Osteocyte (in vitro differentiated cells): ENCODE measurements at regions not wholly inside any gene's neighbourhood (a gene's known extent, or its start where the extent isn't known, plus 50 kb on each side); places are given as distances from the start of the nearest gene placed in this dataset.

Experiments
- DNase-seq: peaks from one replicate; pipeline ENCODE4 v3.0.0; 2021; ENCODE audit warnings: mixed read lengths; ENCODE audit not compliant: unreplicated experiment; ENCODE audit errors: extremely low spot score
- H3K27ac Mint-ChIP-seq: one replicate; pipeline ENCODE4 v1.8.0; 2021; ENCODE audit warnings: mild to moderate bottlenecking, mixed read lengths; ENCODE audit not compliant: unreplicated experiment
- H3K27me3 Mint-ChIP-seq: one replicate; pipeline ENCODE4 v1.8.0; 2021; ENCODE audit warnings: mixed read lengths; ENCODE audit not compliant: unreplicated experiment
- H3K36me3 Mint-ChIP-seq: one replicate; pipeline ENCODE4 v1.8.0; 2021; ENCODE audit warnings: mixed read lengths; ENCODE audit not compliant: unreplicated experiment
- H3K4me1 Mint-ChIP-seq: one replicate; pipeline ENCODE4 v1.8.0; 2021; ENCODE audit warnings: mixed read lengths; ENCODE audit not compliant: unreplicated experiment
- H3K4me3 Mint-ChIP-seq: one replicate; pipeline ENCODE4 v1.8.0; 2021; ENCODE audit warnings: mild to moderate bottlenecking, moderate library complexity, mixed read lengths; ENCODE audit not compliant: unreplicated experiment
- H3K9me3 Mint-ChIP-seq: one replicate; pipeline ENCODE4 v1.8.0; 2021; ENCODE audit warnings: mixed read lengths; ENCODE audit not compliant: unreplicated experiment
- TF ChIP-seq, protein P1 (sequence below): fragments of 200-600 bp; sonication (generic); IDR thresholded peaks from 2 replicates; pipeline ENCODE4 v1.5.0; 2021; ENCODE audit warnings: antibody characterized with exemption, mild to moderate bottlenecking, moderate library complexity

DNA sequence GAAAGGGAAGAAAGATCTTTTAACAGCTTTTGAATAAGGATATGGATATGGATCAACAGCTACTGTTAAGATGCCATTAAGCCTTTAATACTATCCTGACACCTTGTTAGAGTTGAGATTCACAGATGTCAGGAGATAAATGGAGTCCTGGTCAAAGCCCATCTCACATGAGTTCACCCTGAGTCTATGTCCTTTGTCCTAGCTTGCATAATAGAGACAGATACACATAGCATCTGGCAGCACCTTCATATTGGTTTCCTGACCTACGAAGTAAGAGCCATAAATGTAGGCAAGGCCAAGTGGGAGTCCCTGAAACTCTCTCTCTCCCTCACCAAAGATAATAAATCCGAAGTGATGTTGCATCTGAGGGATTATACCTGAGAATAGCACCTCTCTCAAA, 79.1 kb upstream of the F13A1 start:
- DNase-seq, result no peak
- Mint-ChIP-seq H3K27ac (no peak overlapping the region), H3K36me3 (no peaks in the 10 kb centered on the region), H3K27me3 (peaks cover 13% of the 10 kb centered on the region), H3K4me3 (no peak overlapping the region), H3K4me1 (no peaks in the 10 kb centered on the region), H3K9me3 (no peaks in the 10 kb centered on the region)
- TF ChIP-seq, protein P1, sequence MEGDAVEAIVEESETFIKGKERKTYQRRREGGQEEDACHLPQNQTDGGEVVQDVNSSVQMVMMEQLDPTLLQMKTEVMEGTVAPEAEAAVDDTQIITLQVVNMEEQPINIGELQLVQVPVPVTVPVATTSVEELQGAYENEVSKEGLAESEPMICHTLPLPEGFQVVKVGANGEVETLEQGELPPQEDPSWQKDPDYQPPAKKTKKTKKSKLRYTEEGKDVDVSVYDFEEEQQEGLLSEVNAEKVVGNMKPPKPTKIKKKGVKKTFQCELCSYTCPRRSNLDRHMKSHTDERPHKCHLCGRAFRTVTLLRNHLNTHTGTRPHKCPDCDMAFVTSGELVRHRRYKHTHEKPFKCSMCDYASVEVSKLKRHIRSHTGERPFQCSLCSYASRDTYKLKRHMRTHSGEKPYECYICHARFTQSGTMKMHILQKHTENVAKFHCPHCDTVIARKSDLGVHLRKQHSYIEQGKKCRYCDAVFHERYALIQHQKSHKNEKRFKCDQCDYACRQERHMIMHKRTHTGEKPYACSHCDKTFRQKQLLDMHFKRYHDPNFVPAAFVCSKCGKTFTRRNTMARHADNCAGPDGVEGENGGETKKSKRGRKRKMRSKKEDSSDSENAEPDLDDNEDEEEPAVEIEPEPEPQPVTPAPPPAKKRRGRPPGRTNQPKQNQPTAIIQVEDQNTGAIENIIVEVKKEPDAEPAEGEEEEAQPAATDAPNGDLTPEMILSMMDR, result no peak

DNA sequence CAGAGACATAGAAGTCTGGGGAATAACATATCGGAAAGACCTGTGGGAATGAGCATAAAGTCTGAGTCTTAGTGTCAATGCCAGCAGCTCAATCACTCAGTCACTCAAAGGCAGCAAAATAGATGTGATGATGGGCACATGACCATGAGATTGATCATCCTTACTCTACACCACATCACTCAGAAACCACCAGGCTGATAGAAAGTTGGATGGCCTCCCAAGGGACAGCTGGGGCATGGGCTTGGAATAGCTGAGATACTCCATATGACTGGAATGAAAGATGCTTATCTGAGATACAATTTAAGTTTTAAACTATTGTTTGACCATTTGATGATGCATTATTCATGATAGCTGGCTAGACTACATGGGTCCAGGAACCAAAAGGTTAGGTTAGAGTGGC, 80.9 kb upstream of the F13A1 start:
- Mint-ChIP-seq H3K9me3 (no peaks in the 10 kb centered on the region), H3K36me3 (no peaks in the 10 kb centered on the region), H3K27ac (no peak overlapping the region), H3K4me3 (no peak overlapping the region), H3K4me1 (no peaks in the 10 kb centered on the region), H3K27me3 (peaks cover 8% of the 10 kb centered on the region)
- DNase-seq, result no peak
- TF ChIP-seq, protein P1, result no peak

DNA sequence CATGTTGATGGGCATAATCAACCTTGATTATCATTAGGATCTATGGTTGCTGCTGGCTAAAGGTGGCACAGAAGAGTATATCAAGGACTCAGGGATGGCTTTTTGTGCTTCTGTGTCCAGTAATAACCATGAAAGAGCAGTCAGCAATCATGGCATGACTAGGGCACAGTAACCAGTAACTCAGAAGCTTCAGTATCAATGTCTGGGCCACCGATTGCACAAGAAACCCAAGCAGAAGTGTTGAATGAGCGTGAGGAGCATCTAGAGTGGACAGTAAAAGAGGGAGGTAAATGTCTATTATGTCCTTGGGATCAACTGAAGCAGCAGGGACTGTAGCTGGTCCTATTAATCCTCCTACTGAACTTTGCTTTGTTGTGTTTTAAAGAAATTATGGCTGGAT, 81.5 kb upstream of the F13A1 start:
- no peak for DNase-seq
- Mint-ChIP-seq H3K27ac (no peak overlapping the region), H3K4me1 (no peaks in the 10 kb centered on the region), H3K9me3 (no peaks in the 10 kb centered on the region), H3K36me3 (no peaks in the 10 kb centered on the region), H3K4me3 (no peak overlapping the region), H3K27me3 (peaks cover 4% of the 10 kb centered on the region)
- TF ChIP-seq, protein P1, result no peak

DNA sequence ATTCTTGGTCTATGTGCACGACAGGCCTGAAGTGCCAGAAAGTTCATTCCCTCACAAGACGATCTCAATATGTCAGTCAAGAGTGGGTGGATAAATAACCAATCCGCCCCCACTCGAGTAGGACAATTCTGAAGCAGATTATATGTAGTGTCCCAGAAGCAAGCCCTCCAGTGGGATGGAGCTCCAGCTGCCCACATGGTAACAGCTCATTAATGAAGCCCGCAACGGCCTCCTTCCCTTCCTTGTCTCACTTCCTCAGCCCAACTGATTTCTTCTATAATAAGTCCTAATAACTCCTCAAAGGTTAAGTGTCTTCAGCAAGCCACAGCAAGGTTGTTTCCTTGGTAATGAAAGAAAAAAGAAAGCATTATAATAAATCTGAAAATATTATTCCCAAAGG, 82.1 kb upstream of the F13A1 start:
- TF ChIP-seq, protein P1, result no peak
- Mint-ChIP-seq H3K9me3 (no peaks in the 10 kb centered on the region), H3K27me3 (peaks cover 2% of the 10 kb centered on the region), H3K4me1 (no peaks in the 10 kb centered on the region), H3K4me3 (no peak overlapping the region), H3K36me3 (no peaks in the 10 kb centered on the region), H3K27ac (no peak overlapping the region)
- DNase-seq, result no peak

DNA sequence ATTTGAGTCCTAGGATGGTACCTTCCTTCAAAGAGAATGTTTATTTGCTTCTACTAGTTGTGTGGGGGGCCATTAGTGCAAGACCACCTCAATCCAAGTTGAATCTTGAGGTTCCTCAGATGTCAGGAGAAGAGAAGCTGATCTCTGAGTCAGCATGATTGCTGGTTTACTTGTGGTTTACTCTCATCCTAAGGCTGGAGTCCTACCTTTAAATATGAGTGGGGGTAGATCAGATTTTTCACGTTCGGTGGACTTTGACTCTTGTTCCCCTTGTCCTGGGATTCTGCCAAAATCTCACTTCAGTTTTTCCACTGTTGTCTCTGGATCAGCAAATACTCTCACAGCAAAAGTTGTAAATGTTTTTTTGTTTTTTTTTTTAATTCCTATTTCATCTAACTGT, 84.6 kb upstream of the F13A1 start:
- Mint-ChIP-seq H3K4me1 (peaks cover 10% of the 10 kb centered on the region), H3K4me3 (no peak overlapping the region), H3K27ac (no peak overlapping the region), H3K36me3 (no peaks in the 10 kb centered on the region), H3K27me3 (peaks cover 2% of the 10 kb centered on the region), H3K9me3 (no peaks in the 10 kb centered on the region)
- TF ChIP-seq, protein P1, result no peak
- DNase-seq, result no peak
